ENCODE measurements at regions not wholly inside any gene's neighbourhood (a gene's known extent, or its start where the extent isn't known, plus 50 kb on each side); places are given as distances from the start of the nearest gene placed in this dataset.

DNA sequence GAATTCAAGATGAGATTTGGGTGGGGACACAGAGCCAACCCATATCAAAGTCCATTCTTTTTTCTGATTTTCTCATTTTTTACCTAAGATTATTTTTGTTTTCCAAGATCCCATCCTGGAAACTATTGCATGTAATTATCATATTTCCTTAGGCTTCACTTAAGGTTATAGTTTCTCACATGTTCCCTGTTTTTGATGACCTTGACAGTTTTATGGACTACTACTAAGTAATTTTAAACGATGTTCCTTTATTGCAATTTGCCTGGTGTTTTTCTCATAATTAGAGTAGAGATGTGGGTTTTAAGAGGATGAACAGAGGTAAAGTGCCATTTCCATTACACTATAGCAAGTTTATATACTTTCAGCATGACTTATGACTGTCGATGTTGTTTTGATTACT, 795.1 kb downstream of the FAT4 start (continued):
- TF ChIP-seq, protein P1, sequence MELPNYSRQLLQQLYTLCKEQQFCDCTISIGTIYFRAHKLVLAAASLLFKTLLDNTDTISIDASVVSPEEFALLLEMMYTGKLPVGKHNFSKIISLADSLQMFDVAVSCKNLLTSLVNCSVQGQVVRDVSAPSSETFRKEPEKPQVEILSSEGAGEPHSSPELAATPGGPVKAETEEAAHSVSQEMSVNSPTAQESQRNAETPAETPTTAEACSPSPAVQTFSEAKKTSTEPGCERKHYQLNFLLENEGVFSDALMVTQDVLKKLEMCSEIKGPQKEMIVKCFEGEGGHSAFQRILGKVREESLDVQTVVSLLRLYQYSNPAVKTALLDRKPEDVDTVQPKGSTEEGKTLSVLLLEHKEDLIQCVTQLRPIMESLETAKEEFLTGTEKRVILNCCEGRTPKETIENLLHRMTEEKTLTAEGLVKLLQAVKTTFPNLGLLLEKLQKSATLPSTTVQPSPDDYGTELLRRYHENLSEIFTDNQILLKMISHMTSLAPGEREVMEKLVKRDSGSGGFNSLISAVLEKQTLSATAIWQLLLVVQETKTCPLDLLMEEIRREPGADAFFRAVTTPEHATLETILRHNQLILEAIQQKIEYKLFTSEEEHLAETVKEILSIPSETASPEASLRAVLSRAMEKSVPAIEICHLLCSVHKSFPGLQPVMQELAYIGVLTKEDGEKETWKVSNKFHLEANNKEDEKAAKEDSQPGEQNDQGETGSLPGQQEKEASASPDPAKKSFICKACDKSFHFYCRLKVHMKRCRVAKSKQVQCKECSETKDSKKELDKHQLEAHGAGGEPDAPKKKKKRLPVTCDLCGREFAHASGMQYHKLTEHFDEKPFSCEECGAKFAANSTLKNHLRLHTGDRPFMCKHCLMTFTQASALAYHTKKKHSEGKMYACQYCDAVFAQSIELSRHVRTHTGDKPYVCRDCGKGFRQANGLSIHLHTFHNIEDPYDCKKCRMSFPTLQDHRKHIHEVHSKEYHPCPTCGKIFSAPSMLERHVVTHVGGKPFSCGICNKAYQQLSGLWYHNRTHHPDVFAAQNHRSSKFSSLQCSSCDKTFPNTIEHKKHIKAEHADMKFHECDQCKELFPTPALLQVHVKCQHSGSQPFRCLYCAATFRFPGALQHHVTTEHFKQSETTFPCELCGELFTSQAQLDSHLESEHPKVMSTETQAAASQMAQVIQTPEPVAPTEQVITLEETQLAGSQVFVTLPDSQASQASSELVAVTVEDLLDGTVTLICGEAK (IDR thresholded peaks at IDR 0.05; ENCODE audit: borderline replicate concordance): no peak
- TF ChIP-seq RFX5 (IDR thresholded peaks at IDR 0.05; ENCODE audit: low read depth, low read length) (no peak), TCF12 (IDR thresholded peaks at IDR 0.05; ENCODE audit: low read depth, low read length) (no peak), TCF7 (IDR thresholded peaks at IDR 0.05; ENCODE audit: borderline replicate concordance) (no peak), ZZZ3 (IDR thresholded peaks at IDR 0.05; ENCODE audit: control insufficient read depth, insufficient read length, low read depth) (no peak), EP300 (IDR thresholded peaks at IDR 0.05; ENCODE audit: borderline replicate concordance in 1 of 2, control insufficient read depth in 1 of 2, low read depth in 2 of 2, low read length in 2 of 2) (no peak)
- TF ChIP-seq, protein P2, sequence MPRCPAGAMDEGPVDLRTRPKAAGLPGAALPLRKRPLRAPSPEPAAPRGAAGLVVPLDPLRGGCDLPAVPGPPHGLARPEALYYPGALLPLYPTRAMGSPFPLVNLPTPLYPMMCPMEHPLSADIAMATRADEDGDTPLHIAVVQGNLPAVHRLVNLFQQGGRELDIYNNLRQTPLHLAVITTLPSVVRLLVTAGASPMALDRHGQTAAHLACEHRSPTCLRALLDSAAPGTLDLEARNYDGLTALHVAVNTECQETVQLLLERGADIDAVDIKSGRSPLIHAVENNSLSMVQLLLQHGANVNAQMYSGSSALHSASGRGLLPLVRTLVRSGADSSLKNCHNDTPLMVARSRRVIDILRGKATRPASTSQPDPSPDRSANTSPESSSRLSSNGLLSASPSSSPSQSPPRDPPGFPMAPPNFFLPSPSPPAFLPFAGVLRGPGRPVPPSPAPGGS (IDR thresholded peaks at IDR 0.05; ENCODE audit: borderline replicate concordance, insufficient read depth, low read depth, low read length, poor library complexity, severe bottlenecking): no peak

DNA sequence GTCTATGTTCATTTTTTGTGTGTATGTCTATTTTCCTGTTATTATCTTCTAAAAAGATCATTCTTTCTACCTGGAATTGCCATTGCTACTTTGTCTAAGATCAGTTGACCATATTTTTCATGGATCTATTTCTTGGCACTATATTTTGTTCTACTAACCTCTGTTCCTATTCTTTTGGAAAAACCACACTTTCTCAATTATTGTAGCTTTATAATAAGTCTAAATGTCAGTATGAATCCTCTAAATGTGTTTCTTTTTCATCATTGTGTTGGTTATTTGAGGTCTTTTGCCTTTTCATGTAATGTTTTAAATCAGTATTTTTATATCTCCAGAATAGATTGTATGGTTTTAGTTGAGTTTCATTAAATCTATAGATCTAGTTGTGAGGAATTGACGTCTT, 798.3 kb downstream of the FAT4 start:
- no peak overlapping the region for H3K4me3 ChIP-seq
- in situ Hi-C loops (cut with MboI) (no loop called here), intact Hi-C loops (cut with micrococcal nuclease; ENCODE audit: unreplicated experiment) (no loop called here)
- RAD21 ChIA-PET (ENCODE audit: unreplicated experiment): no interaction called here
- H3K79me2 ChIP-seq (ENCODE audit: control insufficient read depth, insufficient read depth, low read length): no peaks in the 10 kb centered on the region
- WGBS (ENCODE audit: insufficient coverage, insufficient replicate concordance, low lambda C conversion rate, missing lambda C conversion rate): 4% methylated on average over 1 of the region's 1 CpG
- H3K9ac ChIP-seq (ENCODE audit: control insufficient read depth, insufficient read depth, low read length): no peak overlapping the region
- no TSS peak for BruUV-seq (replicated peaks)
- CTCF ChIA-PET: no interaction called here
- H3K36me3 ChIP-seq (ENCODE audit: control insufficient read depth in 2 of 2, insufficient read depth in 2 of 2, low read length in 1 of 2): no peaks in the 10 kb centered on the region
- H3K4me2 ChIP-seq (ENCODE audit: control insufficient read depth, insufficient read depth): no peak overlapping the region
- no peak overlapping the region for H2AFZ ChIP-seq (ENCODE audit: control insufficient read depth, low read depth, low read length)
- no peaks in the 10 kb centered on the region for H3K4me1 ChIP-seq (ENCODE audit: control insufficient read depth, insufficient read depth, low read length)
- ATAC-seq (no peak), DNase-seq (ENCODE audit: low read depth, low spot score) (no peak), FAIRE-seq (no peak)
- no peaks in the 10 kb centered on the region for H4K20me1 ChIP-seq (ENCODE audit: control insufficient read depth, insufficient read depth)
- H3K9me3 ChIP-seq (replicated peaks; ENCODE audit: control insufficient read depth, insufficient read depth, low read length): no peaks in the 10 kb centered on the region
- H3K27me3 ChIP-seq (replicated peaks in 1 of 2; ENCODE audit: control insufficient read depth in 2 of 2, insufficient read depth in 2 of 2, low read length in 1 of 2): no peaks in the 10 kb centered on the region
- POLR2A ChIA-PET: no interaction called here
- H3K27ac ChIP-seq (ENCODE audit: control insufficient read depth, insufficient read depth): no peak overlapping the region
- SMC1A ChIA-PET (ENCODE audit: uncharacterized antibody, unreplicated experiment): no interaction called here
- TF ChIP-seq, protein P3, sequence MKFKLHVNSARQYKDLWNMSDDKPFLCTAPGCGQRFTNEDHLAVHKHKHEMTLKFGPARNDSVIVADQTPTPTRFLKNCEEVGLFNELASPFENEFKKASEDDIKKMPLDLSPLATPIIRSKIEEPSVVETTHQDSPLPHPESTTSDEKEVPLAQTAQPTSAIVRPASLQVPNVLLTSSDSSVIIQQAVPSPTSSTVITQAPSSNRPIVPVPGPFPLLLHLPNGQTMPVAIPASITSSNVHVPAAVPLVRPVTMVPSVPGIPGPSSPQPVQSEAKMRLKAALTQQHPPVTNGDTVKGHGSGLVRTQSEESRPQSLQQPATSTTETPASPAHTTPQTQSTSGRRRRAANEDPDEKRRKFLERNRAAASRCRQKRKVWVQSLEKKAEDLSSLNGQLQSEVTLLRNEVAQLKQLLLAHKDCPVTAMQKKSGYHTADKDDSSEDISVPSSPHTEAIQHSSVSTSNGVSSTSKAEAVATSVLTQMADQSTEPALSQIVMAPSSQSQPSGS (IDR thresholded peaks at IDR 0.05; ENCODE audit: low read length): no peak
- TF ChIP-seq, protein P4, sequence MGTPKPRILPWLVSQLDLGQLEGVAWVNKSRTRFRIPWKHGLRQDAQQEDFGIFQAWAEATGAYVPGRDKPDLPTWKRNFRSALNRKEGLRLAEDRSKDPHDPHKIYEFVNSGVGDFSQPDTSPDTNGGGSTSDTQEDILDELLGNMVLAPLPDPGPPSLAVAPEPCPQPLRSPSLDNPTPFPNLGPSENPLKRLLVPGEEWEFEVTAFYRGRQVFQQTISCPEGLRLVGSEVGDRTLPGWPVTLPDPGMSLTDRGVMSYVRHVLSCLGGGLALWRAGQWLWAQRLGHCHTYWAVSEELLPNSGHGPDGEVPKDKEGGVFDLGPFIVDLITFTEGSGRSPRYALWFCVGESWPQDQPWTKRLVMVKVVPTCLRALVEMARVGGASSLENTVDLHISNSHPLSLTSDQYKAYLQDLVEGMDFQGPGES (IDR thresholded peaks at IDR 0.05): no peak
- no peak for TF ChIP-seq HDAC6 (IDR thresholded peaks at IDR 0.05; ENCODE audit: unreplicated experiment)
- TF ChIP-seq, protein P5, sequence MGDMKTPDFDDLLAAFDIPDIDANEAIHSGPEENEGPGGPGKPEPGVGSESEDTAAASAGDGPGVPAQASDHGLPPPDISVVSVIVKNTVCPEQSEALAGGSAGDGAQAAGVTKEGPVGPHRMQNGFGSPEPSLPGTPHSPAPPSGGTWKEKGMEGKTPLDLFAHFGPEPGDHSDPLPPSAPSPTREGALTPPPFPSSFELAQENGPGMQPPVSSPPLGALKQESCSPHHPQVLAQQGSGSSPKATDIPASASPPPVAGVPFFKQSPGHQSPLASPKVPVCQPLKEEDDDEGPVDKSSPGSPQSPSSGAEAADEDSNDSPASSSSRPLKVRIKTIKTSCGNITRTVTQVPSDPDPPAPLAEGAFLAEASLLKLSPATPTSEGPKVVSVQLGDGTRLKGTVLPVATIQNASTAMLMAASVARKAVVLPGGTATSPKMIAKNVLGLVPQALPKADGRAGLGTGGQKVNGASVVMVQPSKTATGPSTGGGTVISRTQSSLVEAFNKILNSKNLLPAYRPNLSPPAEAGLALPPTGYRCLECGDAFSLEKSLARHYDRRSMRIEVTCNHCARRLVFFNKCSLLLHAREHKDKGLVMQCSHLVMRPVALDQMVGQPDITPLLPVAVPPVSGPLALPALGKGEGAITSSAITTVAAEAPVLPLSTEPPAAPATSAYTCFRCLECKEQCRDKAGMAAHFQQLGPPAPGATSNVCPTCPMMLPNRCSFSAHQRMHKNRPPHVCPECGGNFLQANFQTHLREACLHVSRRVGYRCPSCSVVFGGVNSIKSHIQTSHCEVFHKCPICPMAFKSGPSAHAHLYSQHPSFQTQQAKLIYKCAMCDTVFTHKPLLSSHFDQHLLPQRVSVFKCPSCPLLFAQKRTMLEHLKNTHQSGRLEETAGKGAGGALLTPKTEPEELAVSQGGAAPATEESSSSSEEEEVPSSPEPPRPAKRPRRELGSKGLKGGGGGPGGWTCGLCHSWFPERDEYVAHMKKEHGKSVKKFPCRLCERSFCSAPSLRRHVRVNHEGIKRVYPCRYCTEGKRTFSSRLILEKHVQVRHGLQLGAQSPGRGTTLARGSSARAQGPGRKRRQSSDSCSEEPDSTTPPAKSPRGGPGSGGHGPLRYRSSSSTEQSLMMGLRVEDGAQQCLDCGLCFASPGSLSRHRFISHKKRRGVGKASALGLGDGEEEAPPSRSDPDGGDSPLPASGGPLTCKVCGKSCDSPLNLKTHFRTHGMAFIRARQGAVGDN (IDR thresholded peaks at IDR 0.05): no peak
